ENCODE measurements at regions not wholly inside any gene's neighbourhood (a gene's known extent, or its start where the extent isn't known, plus 50 kb on each side); places are given as distances from the start of the nearest gene placed in this dataset.

DNA sequence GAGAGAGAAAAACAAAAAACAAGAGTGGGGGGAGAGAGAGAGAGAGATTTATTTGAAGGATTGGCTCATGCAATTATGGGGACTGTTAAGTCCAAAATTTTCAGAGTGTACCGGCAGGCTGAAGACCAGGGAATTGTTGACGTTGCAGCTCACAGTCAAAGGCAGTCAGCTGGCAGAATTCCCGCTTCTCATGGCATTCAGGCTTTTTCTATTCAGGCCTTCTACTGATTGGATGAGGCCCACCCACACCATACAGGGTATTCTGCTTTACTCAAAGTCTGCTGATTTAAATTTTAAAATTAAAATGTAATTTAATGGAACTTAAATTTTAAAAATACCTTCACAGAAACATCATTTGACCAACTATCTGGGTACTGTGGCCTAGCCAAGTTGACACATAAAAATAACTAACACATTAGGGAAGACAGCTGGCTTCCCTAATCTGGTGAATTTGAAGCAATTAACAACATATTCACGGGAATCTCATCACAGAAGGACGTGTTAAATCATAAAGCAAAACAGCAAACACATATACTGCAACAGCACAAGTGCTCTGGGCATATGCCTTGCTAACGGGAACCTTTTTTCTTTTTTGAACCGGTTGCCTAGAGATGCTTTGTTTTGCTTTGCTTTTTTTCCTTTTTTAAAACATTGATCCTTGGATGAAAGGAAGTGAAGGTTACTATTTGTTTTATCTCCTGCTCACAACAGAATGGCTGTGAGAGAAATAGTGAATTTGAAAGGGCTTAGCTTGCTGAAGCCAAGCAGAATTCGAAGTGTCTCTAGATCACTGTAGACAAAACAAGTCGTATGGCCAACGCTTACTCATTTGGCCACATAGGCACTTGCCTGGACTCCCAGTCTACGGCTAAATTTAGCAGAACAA lies 505.1 kb downstream of the IRS2 start:
- Histone ChIP-seq H3K27me3 (no peaks in the 10 kb centered on the region), H3K27ac (no peak overlapping the region), H3K4me1 (no peaks in the 10 kb centered on the region), H3K9me3 (no peaks in the 10 kb centered on the region), H3K36me3 (replicated peaks in 1 of 2; ENCODE audit: insufficient read depth in 1 of 2, low read depth in 2 of 2) (no peaks in the 10 kb centered on the region), H3K4me3 (no peak overlapping the region)
- intact Hi-C loops (cut with DNase I) = no loop called here
- DNase-seq (no peak), ATAC-seq (no peak)
- WGBS, 2 donors = 59 to 66% methylated on average over 11 of the region's 11 CpGs
- TF ChIP-seq CTCF (IDR thresholded peaks at IDR 0.05) (no peak), POLR2A (IDR thresholded peaks at IDR 0.05) (no peak)

DNA sequence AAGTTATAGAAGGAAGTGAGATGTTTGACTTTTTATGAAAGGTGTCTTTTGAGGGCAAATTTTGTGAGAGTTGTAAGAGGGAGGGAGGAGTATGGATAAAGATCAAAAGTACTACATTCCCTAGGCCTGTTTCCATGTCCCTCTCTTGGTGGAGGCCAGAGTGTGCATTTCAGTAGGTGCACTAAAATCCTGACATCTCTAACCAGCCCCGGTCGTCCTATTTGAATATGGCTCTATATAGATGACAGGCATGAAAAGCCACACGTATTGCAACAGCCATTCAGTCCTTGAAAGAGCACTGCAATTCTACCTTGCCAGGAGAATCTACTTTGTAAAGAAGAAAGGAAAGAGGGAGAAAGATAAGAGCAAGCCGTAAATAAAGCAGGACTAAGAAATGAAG lies 510.1 kb downstream of the IRS2 start:
- H3K4me3 ChIP-seq = no peak overlapping the region
- intact Hi-C loops (cut with DNase I) = no loop called here
- H3K27ac ChIP-seq = no peak overlapping the region
- H3K9me3 ChIP-seq = no peaks in the 10 kb centered on the region
- TF ChIP-seq POLR2A (IDR thresholded peaks at IDR 0.05) = no peak
- no peak for TF ChIP-seq CTCF (IDR thresholded peaks at IDR 0.05)
- H3K4me1 ChIP-seq = no peaks in the 10 kb centered on the region
- no peak for DNase-seq
- WGBS, 2 donors = 72 to 80% methylated on average over 4 of the region's 4 CpGs
- no peaks in the 10 kb centered on the region for H3K27me3 ChIP-seq
- no peaks in the 10 kb centered on the region for H3K36me3 ChIP-seq (replicated peaks in 1 of 2; ENCODE audit: insufficient read depth in 1 of 2, low read depth in 2 of 2)
- no peak for ATAC-seq

DNA sequence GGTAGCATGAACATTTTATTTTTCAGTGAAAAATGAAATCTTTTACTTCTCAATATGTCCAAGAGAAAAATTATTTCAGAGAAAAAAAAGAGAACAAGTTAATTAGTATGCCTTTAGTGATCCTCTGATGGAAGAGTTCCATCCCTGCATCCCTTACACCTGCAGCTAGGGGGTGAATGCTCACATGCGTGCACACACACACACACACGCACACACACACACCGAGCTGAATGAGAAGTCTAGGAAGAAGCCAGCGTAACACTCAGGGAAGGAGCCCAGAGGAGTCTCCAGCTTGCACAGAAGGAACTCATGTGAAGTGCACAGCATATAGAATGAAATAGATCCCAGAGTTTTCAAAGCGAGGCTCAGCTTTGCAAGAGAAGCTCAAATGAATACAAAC lies 510.5 kb downstream of the IRS2 start:
- Histone ChIP-seq H3K4me3 (no peak overlapping the region), H3K27me3 (no peaks in the 10 kb centered on the region), H3K27ac (no peak overlapping the region), H3K36me3 (replicated peaks in 1 of 2; ENCODE audit: insufficient read depth in 1 of 2, low read depth in 2 of 2) (no peaks in the 10 kb centered on the region), H3K4me1 (no peaks in the 10 kb centered on the region), H3K9me3 (no peaks in the 10 kb centered on the region)
- TF ChIP-seq CTCF (IDR thresholded peaks at IDR 0.05) (peak in 5 of 7 experiments; percentile 11 to 22 (median 21)), POLR2A (IDR thresholded peaks at IDR 0.05) (no peak)
- DNase-seq = peak in 2 of 4 donors; percentile 3 to 8
- 27 to 39% methylated on average over 5 of the region's 5 CpGs for WGBS, 2 donors
- intact Hi-C loops (cut with DNase I) = no loop called here
- no peak for ATAC-seq

- Histone ChIP-seq H3K27ac (no peak overlapping the region), H3K9me3 (no peaks in the 10 kb centered on the region), H3K27me3 (no peaks in the 10 kb centered on the region), H3K4me1 (no peaks in the 10 kb centered on the region), H3K36me3 (replicated peaks in 1 of 2; ENCODE audit: insufficient read depth in 1 of 2, low read depth in 2 of 2) (no peaks in the 10 kb centered on the region), H3K4me3 (no peak overlapping the region)
- TF ChIP-seq CTCF (IDR thresholded peaks at IDR 0.05) = no peak
- TF ChIP-seq POLR2A (IDR thresholded peaks at IDR 0.05) = no peak
- ATAC-seq (no peak), DNase-seq (no peak)
- intact Hi-C loops (cut with DNase I) = no loop called here
- WGBS, 2 donors = 74 to 86% methylated on average over 11 of the region's 11 CpGs
Measured at GRCh38 chr13:109275139-109275745, 511.1 kb downstream of the IRS2 start.
